SK-N-SH (cell line): ENCODE measurements at regions not wholly inside any gene's neighbourhood (a gene's known extent, or its start where the extent isn't known, plus 50 kb on each side); places are given as distances from the start of the nearest gene placed in this dataset.

Experiments
- CTCF ChIA-PET: fragments of 300-600, 350-600 bp; formaldehyde crosslinking; extraction: SDS; loops from one replicate; lab custom pipeline; 2021; lab: Yijun Ruan, JAX
- POLR2A ChIA-PET: fragments of 350-600 bp; sonication (Branson Sonifier 250); formaldehyde crosslinking; extraction: SDS; loops from one replicate; lab custom pipeline; 2020; ENCODE audit warnings: antibody characterized with exemption, inconsistent platforms; lab: Yijun Ruan, JAX
- DNase-seq: peaks from one replicate; pipeline ENCODE4 v3.0.0; 2012
- H2AFZ ChIP-seq: fragments of 200-600 bp; sonication (generic); 2 replicates; pipeline ENCODE4 v1.8.1; 2016; ENCODE audit warnings: antibody characterized with exemption, mild to moderate bottlenecking, low read depth
- H3F3A ChIP-seq: fragments of 200-600 bp; sonication (generic); replicated peaks from 2 replicates; pipeline ENCODE3; 2016; ENCODE audit warnings: antibody characterized with exemption, mild to moderate bottlenecking; ENCODE audit not compliant: insufficient read depth
- H3K27ac ChIP-seq, 2 experiments: fragments of 200-500 bp in 1 of 2; fragments of 200-600 bp in 1 of 2; sonication (Bioruptor generic) in 1 of 2; sonication (generic), shearing (Covaris generic) in 1 of 2; 2 replicates each; pipeline versions ENCODE4 v1.5.1 to v1.6.1; 2014 to 2016; ENCODE audit warnings: low read depth in 2 of 2, inconsistent platforms in 1 of 2, low read length in 1 of 2, mild to moderate bottlenecking in 1 of 2, mixed read lengths in 1 of 2
- H3K27me3 ChIP-seq: fragments of 200-600 bp; sonication (generic), shearing (Covaris generic); 2 replicates; pipeline ENCODE4 v1.6.1; 2016; ENCODE audit warnings: mixed run types; ENCODE audit not compliant: insufficient read depth
- H3K36me3 ChIP-seq, 2 experiments: fragments of 200-500 bp in 1 of 2; fragments of 200-600 bp in 1 of 2; sonication (Bioruptor generic) in 1 of 2; sonication (generic) in 1 of 2; replicated peaks in 1 of 2; 2 replicates each; pipeline versions ENCODE3 to v1.5.1; 2014 to 2016; ENCODE audit warnings: low read length in 1 of 2, mild to moderate bottlenecking in 1 of 2; ENCODE audit not compliant: insufficient read depth in 2 of 2, control insufficient read depth in 1 of 2
- H3K4me1 ChIP-seq, 2 experiments: fragments of 200-500 bp in 1 of 2; fragments of 200-600 bp in 1 of 2; sonication (Bioruptor generic) in 1 of 2; sonication (generic), shearing (Covaris generic) in 1 of 2; 2 replicates each; pipeline versions ENCODE4 v1.5.1 to v1.6.1; 2014 to 2016; ENCODE audit warnings: low read depth in 1 of 2, low read length in 1 of 2, mixed run types in 1 of 2; ENCODE audit not compliant: insufficient read depth in 2 of 2, control insufficient read depth in 1 of 2
- H3K4me2 ChIP-seq: fragments of 200-600 bp; sonication (generic), shearing (Covaris generic); 2 replicates; pipeline ENCODE4 v1.6.1; 2017; ENCODE audit warnings: mixed run types
- H3K4me3 ChIP-seq, 2 experiments: fragments of 200-500 bp in 1 of 2; fragments of 200-600 bp in 1 of 2; sonication (Bioruptor generic) in 1 of 2; sonication (generic), shearing (Covaris generic) in 1 of 2; 2 replicates each; pipeline versions ENCODE4 v1.5.1 to v1.8.1; 2014 to 2016; ENCODE audit warnings: low read depth in 2 of 2, inconsistent platforms in 1 of 2, low read length in 1 of 2, mild to moderate bottlenecking in 1 of 2, mixed read lengths in 1 of 2, moderate library complexity in 1 of 2
- H3K79me2 ChIP-seq: fragments of 200-600 bp; sonication (generic); 2 replicates; pipeline ENCODE4 v1.8.1; 2017; ENCODE audit warnings: mild to moderate bottlenecking; ENCODE audit not compliant: insufficient read depth
- H3K9ac ChIP-seq: fragments of 200-600 bp; sonication (generic); 2 replicates; pipeline ENCODE4 v1.6.1; 2017; ENCODE audit warnings: mixed run types
- H3K9me2 ChIP-seq: fragments of 200-600 bp; sonication (generic); 2 replicates; pipeline ENCODE4 v1.6.1; 2017; ENCODE audit warnings: mixed run types
- H3K9me3 ChIP-seq: fragments of 200-600 bp; sonication (generic); 2 replicates; pipeline ENCODE4 v1.6.1; 2017; ENCODE audit warnings: mixed run types, mild to moderate bottlenecking, moderate library complexity
- H4K20me1 ChIP-seq: fragments of 200-600 bp; sonication (generic); 2 replicates; pipeline ENCODE4 v1.6.1; 2017; ENCODE audit warnings: mild to moderate bottlenecking, mixed run types; ENCODE audit not compliant: insufficient read depth
- EP300 ChIP-seq, 2 experiments: IDR thresholded peaks; 2 replicates each; pipeline versions ENCODE4 v1.4.0 to v1.6.1; 2012; ENCODE audit warnings: borderline replicate concordance in 1 of 2, low read depth in 1 of 2, low read length in 1 of 2
- FOSL2 ChIP-seq: IDR thresholded peaks from 2 replicates; pipeline ENCODE4 v1.4.0; 2012; ENCODE audit warnings: low read depth, mild to moderate bottlenecking, moderate library complexity, borderline replicate concordance
- FOXM1 ChIP-seq: IDR thresholded peaks from 2 replicates; pipeline ENCODE4 v1.4.0; 2012; ENCODE audit warnings: low read depth, mild to moderate bottlenecking
- GABPA ChIP-seq: IDR thresholded peaks from 2 replicates; pipeline ENCODE4 v1.4.0; 2012; ENCODE audit warnings: low read depth, mild to moderate bottlenecking
- GATA2 ChIP-seq: sonication (generic); formaldehyde crosslinking; IDR thresholded peaks from 2 replicates; pipeline ENCODE4 v1.5.0; 2020; ENCODE audit warnings: mild to moderate bottlenecking, missing genetic modification reagents
- JUND ChIP-seq: IDR thresholded peaks from 2 replicates; pipeline ENCODE4 v1.4.0; 2012
- MXI1 ChIP-seq: IDR thresholded peaks from 2 replicates; pipeline ENCODE4 v1.6.1; 2012; ENCODE audit warnings: mild to moderate bottlenecking, low read depth, low read length, improper control_type of control experiment
- NFIC ChIP-seq: IDR thresholded peaks from 2 replicates; pipeline ENCODE4 v1.4.0; 2012; ENCODE audit warnings: borderline replicate concordance
- POLR2AphosphoS5 ChIP-seq: IDR thresholded peaks from 2 replicates; pipeline ENCODE4 v1.6.1; 2012; ENCODE audit warnings: low read depth, low read length
- REST ChIP-seq: IDR thresholded peaks from 2 replicates; pipeline ENCODE4 v1.6.1; 2012; ENCODE audit warnings: mild to moderate bottlenecking, low read depth, low read length, moderate library complexity
- RFX5 ChIP-seq: IDR thresholded peaks from 2 replicates; pipeline ENCODE4 v1.6.1; 2012; ENCODE audit warnings: mild to moderate bottlenecking, improper control_type of control experiment, low read length
- SIN3A ChIP-seq: IDR thresholded peaks from 2 replicates; pipeline ENCODE4 v1.6.1; 2012; ENCODE audit warnings: low read depth, mild to moderate bottlenecking, low read length, moderate library complexity, borderline replicate concordance
- TAF1 ChIP-seq: IDR thresholded peaks from 2 replicates; pipeline ENCODE4 v1.6.1; 2012; ENCODE audit warnings: low read depth, mild to moderate bottlenecking, low read length, moderate library complexity, borderline replicate concordance
- TCF12 ChIP-seq: IDR thresholded peaks from 2 replicates; pipeline ENCODE4 v1.4.0; 2012
- TEAD4 ChIP-seq: IDR thresholded peaks from 2 replicates; pipeline ENCODE4 v1.4.0; 2012; ENCODE audit warnings: mild to moderate bottlenecking, borderline replicate concordance; ENCODE audit not compliant: insufficient read depth
- WGBS: methylation state at CpG from one replicate; pipeline ENCODE4 v1.1.6; 2017; ENCODE audit warnings: low lambda C conversion rate; 5-methylcytosine and 5-hydroxymethylcytosine counted together
- TF ChIP-seq, protein P1 (sequence below): fragments of 150-350 bp; IDR thresholded peaks from 2 replicates; pipeline ENCODE4 v1.6.1; 2017; ENCODE audit warnings: antibody characterized with exemption, low read length, low read depth, borderline replicate concordance
- TF ChIP-seq, protein P2 (sequence below): IDR thresholded peaks from 2 replicates; pipeline ENCODE4 v1.4.0; 2012; ENCODE audit warnings: low read depth, borderline replicate concordance

- no peaks in the 10 kb centered on the region for H3K9me2 ChIP-seq
- H3K36me3 ChIP-seq, result no peaks in the 10 kb centered on the region
- H3K27me3 ChIP-seq, result no peaks in the 10 kb centered on the region
- 33% methylated on average over 5 of the region's 5 CpGs for WGBS
- no peak overlapping the region for H3K27ac ChIP-seq
- H3K4me3 ChIP-seq, result no peak overlapping the region
- no peaks in the 10 kb centered on the region for H3K4me1 ChIP-seq
- no peak for DNase-seq
- ChIA-PET CTCF (no interaction called here), POLR2A (no interaction called here)
- H3K4me2 ChIP-seq, result no peak overlapping the region
- H3F3A ChIP-seq, result no peaks in the 10 kb centered on the region
- no peaks in the 10 kb centered on the region for H3K79me2 ChIP-seq
- H2AFZ ChIP-seq, result no peak overlapping the region
- H4K20me1 ChIP-seq, result no peaks in the 10 kb centered on the region
- no peak overlapping the region for H3K9ac ChIP-seq
- TF ChIP-seq RFX5 (no peak), EP300 (IDR thresholded peaks at IDR 0.05; ENCODE audit: borderline replicate concordance in 1 of 2, low read depth in 1 of 2, low read length in 1 of 2) (no peak), NFIC (no peak), GABPA (no peak), FOSL2 (no peak), MXI1 (no peak), TAF1 (no peak), TCF12 (no peak), FOXM1 (no peak), JUND (no peak), TEAD4 (no peak), POLR2AphosphoS5 (no peak), REST (no peak), SIN3A (no peak), GATA2 (CRISPR knock-in tag) (no peak)
- TF ChIP-seq, protein P1, sequence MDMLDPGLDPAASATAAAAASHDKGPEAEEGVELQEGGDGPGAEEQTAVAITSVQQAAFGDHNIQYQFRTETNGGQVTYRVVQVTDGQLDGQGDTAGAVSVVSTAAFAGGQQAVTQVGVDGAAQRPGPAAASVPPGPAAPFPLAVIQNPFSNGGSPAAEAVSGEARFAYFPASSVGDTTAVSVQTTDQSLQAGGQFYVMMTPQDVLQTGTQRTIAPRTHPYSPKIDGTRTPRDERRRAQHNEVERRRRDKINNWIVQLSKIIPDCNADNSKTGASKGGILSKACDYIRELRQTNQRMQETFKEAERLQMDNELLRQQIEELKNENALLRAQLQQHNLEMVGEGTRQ, result no peak
- TF ChIP-seq, protein P2, sequence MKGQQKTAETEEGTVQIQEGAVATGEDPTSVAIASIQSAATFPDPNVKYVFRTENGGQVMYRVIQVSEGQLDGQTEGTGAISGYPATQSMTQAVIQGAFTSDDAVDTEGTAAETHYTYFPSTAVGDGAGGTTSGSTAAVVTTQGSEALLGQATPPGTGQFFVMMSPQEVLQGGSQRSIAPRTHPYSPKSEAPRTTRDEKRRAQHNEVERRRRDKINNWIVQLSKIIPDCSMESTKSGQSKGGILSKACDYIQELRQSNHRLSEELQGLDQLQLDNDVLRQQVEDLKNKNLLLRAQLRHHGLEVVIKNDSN, result no peak
- no peaks in the 10 kb centered on the region for H3K9me3 ChIP-seq
Measured at GRCh38 chr9:24118190-24118589, 292.1 kb upstream of the ELAVL2 start.
